K562 (cell line): ENCODE measurements at regions not wholly inside any gene's neighbourhood (a gene's known extent, or its start where the extent isn't known, plus 50 kb on each side); places are given as distances from the start of the nearest gene placed in this dataset.

Experiments used
- ATAC-seq: fragments of 200-7000 bp; cut with Tn5 transposase; 3 replicates; pipeline ENCODE4 v1.9.1; 2020; ENCODE audit warnings: moderate library complexity
- BruUV-seq: library from RNA; stranded (reverse); fragments of 400-500 nt; replicated peaks from 2 replicates; lab custom pipeline; 2021; lab: Mats Ljungman, UMichigan
- CTCF ChIA-PET: fragments of 300-600 bp; formaldehyde crosslinking; extraction: SDS; loops from one replicate; lab custom pipeline; 2021; ENCODE audit warnings: low intra/inter-chr PET ratio; lab: Yijun Ruan, JAX
- POLR2A ChIA-PET: fragments of 300-600, 350-650 bp; sonication (Branson Sonifier 250); formaldehyde crosslinking; extraction: SDS; loops from one replicate; lab custom pipeline; 2021; ENCODE audit warnings: antibody characterized with exemption, inconsistent platforms; lab: Yijun Ruan, JAX
- DNase-seq, 4 experiments: peaks; one replicate each; pipeline versions ENCODE4 v3.0.0 to v3.0.0-alpha.2; 2011 to 2018; ENCODE audit warnings: low spot score in 3 of 4, mixed read lengths in 3 of 4; ENCODE audit errors: extremely low read depth in 1 of 4
- FAIRE-seq: peaks from 2 replicates; lab custom pipeline; 2011; peaks lifted over from hg19 to GRCh38; lab: Jason Lieb, UNC
- H2AFZ ChIP-seq: 2 replicates; pipeline ENCODE4 v1.6.0; 2011; ENCODE audit warnings: low read depth, low read length, control low read depth, inconsistent platforms
- H3K27ac ChIP-seq: fragments of 200-600 bp; 3 replicates; pipeline ENCODE4 v1.8.0; 2011; ENCODE audit warnings: low read depth, mild to moderate bottlenecking, control low read depth, inconsistent platforms, low read length, moderate library complexity, mixed read lengths; ENCODE audit errors: extremely low read depth
- H3K27me3 ChIP-seq, 2 experiments: fragments of 300-600 bp in 1 of 2; 2 replicates in 1 of 2; 3 replicates in 1 of 2; pipeline versions ENCODE4 v1.6.0 to v1.8.0; 2011; ENCODE audit warnings: inconsistent platforms in 2 of 2, low read length in 2 of 2, mild to moderate bottlenecking in 1 of 2, mixed read lengths in 1 of 2, moderate library complexity in 1 of 2; ENCODE audit not compliant: control insufficient read depth in 2 of 2, insufficient read depth in 2 of 2
- H3K36me3 ChIP-seq: fragments of 300-600 bp; 3 replicates; pipeline ENCODE4 v1.8.0; 2011; ENCODE audit warnings: mild to moderate bottlenecking, low read length, inconsistent platforms; ENCODE audit not compliant: control insufficient read depth, insufficient read depth
- H3K4me1 ChIP-seq, 2 experiments: fragments of 200-600 bp in 1 of 2; replicated peaks in 1 of 2; 2 replicates in 1 of 2; 3 replicates in 1 of 2; pipeline versions ENCODE4 v1.5.1 to v1.8.0; 2011; ENCODE audit warnings: inconsistent platforms in 2 of 2, low read length in 2 of 2, mild to moderate bottlenecking in 1 of 2, mixed read lengths in 1 of 2, moderate library complexity in 1 of 2; ENCODE audit not compliant: control insufficient read depth in 2 of 2, insufficient read depth in 2 of 2
- H3K4me2 ChIP-seq: 2 replicates; pipeline ENCODE4 v1.6.1; 2011; ENCODE audit warnings: low read length, control low read depth, inconsistent platforms, mixed read lengths; ENCODE audit not compliant: insufficient read depth
- H3K4me3 ChIP-seq: fragments of 200-600 bp; sonication (generic), shearing (Covaris generic); 2 replicates; pipeline ENCODE4 v1.5.1; 2016; ENCODE audit warnings: control low read depth, inconsistent platforms
- H3K79me2 ChIP-seq: fragments of 200-600 bp; 3 replicates; pipeline ENCODE4 v1.8.0; 2011; ENCODE audit warnings: low read length, inconsistent platforms; ENCODE audit not compliant: control insufficient read depth, insufficient read depth
- H3K9ac ChIP-seq, 2 experiments: 2 replicates each; pipeline versions ENCODE4 v1.6.0 to v1.6.1; 2011; ENCODE audit warnings: low read depth in 2 of 2, low read length in 2 of 2, control low read depth in 1 of 2, inconsistent platforms in 1 of 2, mild to moderate bottlenecking in 1 of 2, mixed read lengths in 1 of 2; ENCODE audit not compliant: insufficient read depth in 1 of 2
- H3K9me1 ChIP-seq: one replicate; pipeline ENCODE4 v1.6.0; 2011; ENCODE audit warnings: inconsistent platforms, mild to moderate bottlenecking, low read length, moderate library complexity; ENCODE audit not compliant: control insufficient read depth, insufficient read depth
- H3K9me3 ChIP-seq: replicated peaks from 2 replicates; pipeline ENCODE4 v1.5.1; 2011; ENCODE audit warnings: low read depth, low read length, inconsistent platforms; ENCODE audit not compliant: control insufficient read depth, insufficient read depth
- H4K20me1 ChIP-seq: replicated peaks from 2 replicates; pipeline ENCODE4 v1.6.1; 2011; ENCODE audit warnings: low read length, inconsistent platforms, mixed read lengths; ENCODE audit not compliant: control insufficient read depth, insufficient read depth
- ARID3A ChIP-seq: IDR thresholded peaks from 2 replicates; pipeline ENCODE4 v1.6.1; 2012; ENCODE audit warnings: low read depth, low read length, improper control_type of control experiment, borderline replicate concordance
- ATF6 ChIP-seq: sonication (generic); formaldehyde crosslinking; IDR thresholded peaks from 2 replicates; pipeline ENCODE4 v1.4.0; 2020; ENCODE audit warnings: mild to moderate bottlenecking, missing genetic modification reagents
- CREB1 ChIP-seq, 2 experiments: sonication (generic) in 1 of 2; formaldehyde crosslinking in 1 of 2; IDR thresholded peaks; 2 replicates each; pipeline versions ENCODE4 v1.6.1 to v1.8.0; 2012 to 2022; ENCODE audit warnings: inconsistent platforms in 1 of 2, mild to moderate bottlenecking in 1 of 2, missing genetic modification reagents in 1 of 2, moderate library complexity in 1 of 2
- DDX20 ChIP-seq: fragments of 450-650 bp; IDR thresholded peaks from 2 replicates; pipeline ENCODE4 v1.6.1; 2016; ENCODE audit warnings: missing genetic modification characterization, low read depth, mild to moderate bottlenecking, missing compliant biosample characterization, moderate library complexity
- E2F3 ChIP-seq: fragments of 250-450 bp; sonication (Bioruptor Pico); IDR thresholded peaks from 2 replicates; pipeline ENCODE4 v1.4.0; 2020; ENCODE audit warnings: mild to moderate bottlenecking
- EHMT2 ChIP-seq: fragments of 450-650 bp; IDR thresholded peaks from 2 replicates; pipeline ENCODE4 v1.6.1; 2018; ENCODE audit warnings: antibody characterized with exemption
- HMG20B ChIP-seq: fragments of 250-450 bp; sonication (Bioruptor Pico); IDR thresholded peaks from 2 replicates; pipeline ENCODE4 v1.5.0; 2021; ENCODE audit warnings: mild to moderate bottlenecking
- KAT2B ChIP-seq: IDR thresholded peaks from one replicate; pipeline ENCODE4 v1.6.1; 2012; ENCODE audit warnings: low read depth, mild to moderate bottlenecking, control low read depth, inconsistent platforms, low read length, moderate library complexity
- KAT8 ChIP-seq: fragments of 450-650 bp; IDR thresholded peaks from 2 replicates; pipeline ENCODE4 v1.6.1; 2016; ENCODE audit warnings: low read depth, mild to moderate bottlenecking
- MYNN ChIP-seq, 2 experiments: sonication (generic); formaldehyde crosslinking in 1 of 2; IDR thresholded peaks; 2 replicates each; pipeline versions ENCODE4 v1.5.0 to v1.6.1; 2016 to 2020; ENCODE audit warnings: antibody characterized with exemption in 1 of 2, missing genetic modification reagents in 1 of 2
- NFATC3 ChIP-seq: fragments of 450-650 bp; IDR thresholded peaks from 2 replicates; pipeline ENCODE4 v1.6.1; 2017; ENCODE audit warnings: mild to moderate bottlenecking
- NKRF ChIP-seq: fragments of 450-650 bp; IDR thresholded peaks from 2 replicates; pipeline ENCODE4 v1.6.1; 2016; ENCODE audit warnings: borderline replicate concordance
- PCBP1 ChIP-seq: fragments of 200-400 bp; formaldehyde crosslinking; IDR thresholded peaks from 2 replicates; pipeline ENCODE4 v1.6.1; 2018; ENCODE audit warnings: mild to moderate bottlenecking, low read depth, low read length; ENCODE audit not compliant: poor library complexity, severe bottlenecking
- RBM22 ChIP-seq: fragments of 200-400 bp; formaldehyde crosslinking; IDR thresholded peaks from 2 replicates; pipeline ENCODE4 v1.6.1; 2018; ENCODE audit warnings: low read length, low read depth; ENCODE audit not compliant: poor library complexity, severe bottlenecking
- SETDB1 ChIP-seq: IDR thresholded peaks from one replicate; pipeline ENCODE4 v1.6.1; 2012; ENCODE audit warnings: low read length, control low read depth, inconsistent platforms
- SRF ChIP-seq, 2 experiments: fragments of 250-450, 450-650 bp in 1 of 2; sonication (Bioruptor Pico) in 1 of 2; sonication (generic) in 1 of 2; formaldehyde crosslinking; IDR thresholded peaks; 2 replicates each; pipeline versions ENCODE4 v1.5.0 to v1.5.1; 2020 to 2022; ENCODE audit warnings: mild to moderate bottlenecking in 1 of 2, missing genetic modification reagents in 1 of 2
- TRIM28 ChIP-seq: fragments of 450-650 bp; IDR thresholded peaks from 2 replicates; pipeline ENCODE4 v1.6.1; 2017
- ZNF239 ChIP-seq: fragments of 250-450 bp; sonication (Bioruptor Pico); IDR thresholded peaks from 2 replicates; pipeline ENCODE4 v1.4.0; 2020; ENCODE audit warnings: mild to moderate bottlenecking
- ZNF263 ChIP-seq: sonication (generic); formaldehyde crosslinking; IDR thresholded peaks from 2 replicates; pipeline ENCODE4 v1.8.0; 2022; ENCODE audit warnings: mild to moderate bottlenecking, missing genetic modification reagents, borderline replicate concordance
- ZNF444 ChIP-seq: fragments of 250-450 bp; sonication (Bioruptor Pico); IDR thresholded peaks from 2 replicates; pipeline ENCODE4 v1.4.0; 2020; ENCODE audit warnings: mild to moderate bottlenecking, moderate library complexity
- WGBS: fragments of 100-300 bp; shearing (Covaris generic); methylation state at CpG from one replicate; pipeline ENCODE4 v1.1.6; 2016; ENCODE audit warnings: low coverage, mixed read lengths; ENCODE audit not compliant: insufficient coverage; ENCODE audit errors: missing lambda C conversion rate; 5-methylcytosine and 5-hydroxymethylcytosine counted together
- in situ Hi-C: fragments of 300-500 bp; cut with MboI; formaldehyde crosslinking; loops from 4 replicates; pipeline ENCODE4 v1.15.0; 2018; ENCODE audit warnings: inconsistent platforms, mixed read lengths
- intact Hi-C: fragments of 100-400 bp; cut with micrococcal nuclease; formaldehyde crosslinking; loops from 2 replicates; pipeline ENCODE4 v1.14.2; 2022

GRCh38 chr5:23260621-23261020 lies 246.8 kb upstream of the PRDM9 start:
- 0% methylated on average over 1 of the region's 1 CpG for WGBS

More at GRCh38 chr5:23260621-23261020, 246.8 kb upstream of the PRDM9 start:
- DNase-seq, result no peak
- TF ChIP-seq KAT2B, result no peak
- TF ChIP-seq ZNF239 (CRISPR knock-in tag), result no peak
- no peak for TF ChIP-seq ZNF444 (CRISPR knock-in tag)
- TF ChIP-seq NKRF, result no peak
- no peak for TF ChIP-seq RBM22
- TF ChIP-seq CREB1 (IDR thresholded peaks at IDR 0.05), result no peak
- no peak for TF ChIP-seq CREB1 (CRISPR knock-in tag; IDR thresholded peaks at IDR 0.05)
- no peak for TF ChIP-seq EHMT2
- no peak for TF ChIP-seq E2F3 (CRISPR knock-in tag)
- no peak for TF ChIP-seq ZNF263 (CRISPR knock-in tag)
- TF ChIP-seq SETDB1, result no peak
- TF ChIP-seq ATF6 (CRISPR knock-in tag), result no peak
- no peak for TF ChIP-seq HMG20B (CRISPR knock-in tag)
- TF ChIP-seq SRF (CRISPR knock-in tag; IDR thresholded peaks at IDR 0.05), result no peak
- no peak for TF ChIP-seq KAT8
- TF ChIP-seq PCBP1, result no peak
- no peak for TF ChIP-seq ARID3A
- no peak for TF ChIP-seq TRIM28
- TF ChIP-seq MYNN (IDR thresholded peaks at IDR 0.05), result no peak
- TF ChIP-seq MYNN (CRISPR knock-in tag; IDR thresholded peaks at IDR 0.05), result no peak
- TF ChIP-seq NFATC3, result no peak
- no peak for TF ChIP-seq DDX20 (tag)
- Histone ChIP-seq H3K4me2 (no peak overlapping the region), H2AFZ (no peak overlapping the region), H3K36me3 (no peaks in the 10 kb centered on the region), H3K9ac (no peak overlapping the region), H3K27ac (no peak overlapping the region), H3K9me1 (no peaks in the 10 kb centered on the region), H3K4me3 (no peak overlapping the region), H3K27me3 (no peaks in the 10 kb centered on the region), H3K9me3 (peaks cover 4% of the 10 kb centered on the region; the same call in 1 of the 2 replicates), H3K4me1 (no peaks in the 10 kb centered on the region), H4K20me1 (no peaks in the 10 kb centered on the region), H3K79me2 (no peaks in the 10 kb centered on the region)
- no peak for ATAC-seq
- ChIA-PET POLR2A (no interaction called here), CTCF (no interaction called here)
- BruUV-seq, result no TSS peak
- in situ Hi-C loops (no loop called here), intact Hi-C loops (no loop called here)
- no peak for FAIRE-seq
